ENCODE measurements at regions not wholly inside any gene's neighbourhood (a gene's known extent, or its start where the extent isn't known, plus 50 kb on each side); places are given as distances from the start of the nearest gene placed in this dataset.

- no peak for TF ChIP-seq CTCF (conservative IDR thresholded peaks at IDR 0.05; ENCODE audit: low read depth, low read length)
- no peak for DNase-seq (ENCODE audit: low read depth)
- H3K4me3 ChIP-seq (ENCODE audit: low read depth, low read length): no peak overlapping the region
These were observed 214.0 kb downstream of the DLEU7 start for GRCh38 chr13:50629497-50629896.

DNA sequence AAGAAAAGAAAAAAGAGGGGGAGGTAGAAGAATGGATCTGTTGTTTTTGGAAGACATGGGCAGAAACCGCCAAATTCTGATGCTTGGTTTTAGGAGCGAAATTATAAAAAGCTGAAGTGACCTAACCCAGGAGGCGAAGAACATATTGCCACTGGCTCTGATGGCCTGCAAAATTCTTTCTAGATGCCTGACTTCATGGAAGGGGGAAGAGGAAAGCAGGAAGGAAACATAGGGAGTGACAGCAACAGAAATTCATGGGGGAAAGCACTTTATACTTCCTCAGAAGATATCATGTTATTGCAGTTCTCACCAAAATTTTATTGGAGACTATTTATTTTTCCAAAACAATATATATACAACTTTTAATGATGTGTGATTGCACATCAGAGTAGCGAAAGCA lies 213.5 kb downstream of the DLEU7 start:
- H3K4me3 ChIP-seq (ENCODE audit: low read depth, low read length): no peak overlapping the region
- no peak for TF ChIP-seq CTCF (conservative IDR thresholded peaks at IDR 0.05; ENCODE audit: low read depth, low read length)
- DNase-seq (ENCODE audit: low read depth): no peak

- TF ChIP-seq CTCF (conservative IDR thresholded peaks at IDR 0.05; ENCODE audit: low read depth, low read length): no peak
- H3K4me3 ChIP-seq (ENCODE audit: low read depth, low read length): no peak overlapping the region
- no peak for DNase-seq (ENCODE audit: low read depth)
These were observed 212.5 kb downstream of the DLEU7 start for GRCh38 chr13:50631041-50631440.

DNA sequence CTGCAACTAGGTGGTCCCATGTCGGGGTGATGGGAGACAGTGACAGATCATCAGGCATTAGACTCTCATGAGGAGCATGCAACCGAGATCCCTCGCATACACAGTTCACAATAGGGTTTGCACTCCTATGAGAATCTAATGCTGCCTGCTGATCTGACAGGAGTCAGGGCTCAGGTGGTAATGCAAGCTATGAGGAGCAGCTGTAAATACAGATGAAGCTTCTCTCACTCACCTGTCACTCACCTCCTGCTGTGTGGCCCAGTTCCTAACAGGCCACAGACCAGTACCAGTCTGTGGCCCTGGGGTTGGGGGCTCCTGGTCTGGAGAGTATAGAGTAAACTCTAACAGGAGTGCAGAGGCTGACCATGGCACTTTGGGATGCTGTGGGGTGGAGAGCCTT lies 209.2 kb downstream of the DLEU7 start:
- TF ChIP-seq CTCF (conservative IDR thresholded peaks at IDR 0.05; ENCODE audit: low read depth, low read length): no peak
- DNase-seq (ENCODE audit: low read depth): no peak
- no peak overlapping the region for H3K4me3 ChIP-seq (ENCODE audit: low read depth, low read length)

DNA sequence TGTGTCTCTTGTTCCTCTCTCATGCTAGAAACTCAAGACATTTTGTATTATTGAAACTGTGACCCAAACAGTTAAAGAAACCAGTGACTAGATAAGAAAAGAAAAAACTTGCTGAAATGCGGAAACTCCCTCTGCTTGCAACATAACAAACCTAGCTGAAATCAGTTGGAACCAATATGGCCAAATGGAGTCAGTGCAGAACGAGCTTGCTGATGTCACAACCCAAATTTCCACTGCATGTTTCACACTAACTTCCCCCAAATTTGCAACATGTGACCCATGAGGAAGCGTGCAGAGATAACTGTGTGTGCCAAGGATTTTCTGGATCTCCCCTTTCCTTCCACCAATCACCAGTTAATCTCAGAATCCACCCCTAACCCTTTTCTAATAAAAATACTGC lies 208.0 kb downstream of the DLEU7 start:
- no peak overlapping the region for H3K4me3 ChIP-seq (ENCODE audit: low read depth, low read length)
- no peak for DNase-seq (ENCODE audit: low read depth)
- TF ChIP-seq CTCF (conservative IDR thresholded peaks at IDR 0.05; ENCODE audit: low read depth, low read length): no peak

DNA sequence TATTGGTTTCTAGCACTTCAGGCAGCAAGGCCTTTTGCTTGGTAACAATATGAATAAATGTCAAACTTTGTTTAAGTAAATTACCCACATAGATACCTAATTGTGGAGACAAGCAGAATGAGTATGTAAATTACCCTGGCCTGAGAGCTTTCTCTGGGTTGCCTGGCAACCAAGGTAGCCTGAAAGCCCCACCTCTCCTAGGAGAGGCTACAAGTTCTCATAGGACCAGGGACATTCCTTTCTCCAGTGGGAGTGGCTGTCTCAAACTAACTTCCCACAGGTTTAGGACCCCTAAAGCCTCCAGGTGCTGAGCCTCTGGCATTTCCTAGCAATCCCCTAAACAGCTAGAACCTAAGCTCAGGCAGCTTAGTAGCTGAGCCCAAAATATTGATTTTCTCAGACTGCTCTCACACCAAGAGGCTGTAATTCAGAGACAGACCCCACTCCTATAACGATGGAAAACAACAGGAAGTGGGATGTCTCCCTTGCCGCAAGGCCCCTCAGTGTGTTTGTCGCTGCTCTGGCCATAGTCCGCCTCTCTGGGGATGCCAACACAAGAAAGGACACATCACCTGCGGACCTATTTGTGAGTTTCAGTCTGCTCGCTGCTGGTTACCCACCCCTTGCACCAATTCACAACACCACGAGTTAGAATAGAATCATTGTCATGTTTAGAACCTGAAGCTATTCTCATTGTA lies 207.3 kb downstream of the DLEU7 start:
- no peak overlapping the region for H3K4me3 ChIP-seq (ENCODE audit: low read depth, low read length)
- TF ChIP-seq CTCF (conservative IDR thresholded peaks at IDR 0.05; ENCODE audit: low read depth, low read length): no peak
- DNase-seq (ENCODE audit: low read depth): no peak

DNA sequence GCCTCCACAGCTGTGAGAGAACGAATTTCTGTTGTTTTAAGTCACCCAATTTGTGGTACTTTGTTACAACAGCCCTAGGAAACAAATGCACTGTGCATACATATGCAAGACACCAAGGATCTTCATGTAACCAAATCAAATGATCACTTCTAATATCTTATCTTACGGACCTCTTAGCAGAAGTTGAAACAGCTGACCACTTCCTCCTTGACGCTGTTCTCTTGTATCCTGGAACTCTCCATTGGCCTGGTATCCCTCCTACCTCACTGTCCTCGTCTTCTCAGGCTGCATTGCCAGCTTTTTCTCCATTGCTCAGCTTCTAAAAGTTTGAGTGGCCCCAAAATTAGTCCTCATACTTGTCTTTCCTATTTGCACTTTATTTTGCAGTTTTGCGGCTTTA lies 200.4 kb downstream of the DLEU7 start:
- DNase-seq (ENCODE audit: low read depth): no peak
- no peak overlapping the region for H3K4me3 ChIP-seq (ENCODE audit: low read depth, low read length)
- TF ChIP-seq CTCF (conservative IDR thresholded peaks at IDR 0.05; ENCODE audit: low read depth, low read length): no peak

Measured in epithelial cell of proximal tubule (primary cell).